Smooth muscle cell (in vitro differentiated cells): ENCODE measurements at regions not wholly inside any gene's neighbourhood (a gene's known extent, or its start where the extent isn't known, plus 50 kb on each side); places are given as distances from the start of the nearest gene placed in this dataset.

Source experiments
- DNase-seq: peaks from one replicate; lab custom pipeline; 2025; ENCODE audit not compliant: unreplicated experiment; lab: John Stamatoyannopoulos, UW
- H2AFZ ChIP-seq: fragments of 200-600 bp; sonication (generic); 2 replicates; pipeline ENCODE4 v1.6.0; 2016; ENCODE audit warnings: antibody characterized with exemption, low read depth, mild to moderate bottlenecking
- H3F3A ChIP-seq: fragments of 200-600 bp; sonication (generic); 2 replicates; pipeline ENCODE4 v1.6.0; 2017; ENCODE audit warnings: antibody characterized with exemption, low read depth
- H3K27ac ChIP-seq: fragments of 200-600 bp; sonication (generic); 2 replicates; pipeline ENCODE4 v1.5.1; 2016; ENCODE audit warnings: low read depth, mild to moderate bottlenecking
- H3K27me3 ChIP-seq: fragments of 200-600 bp; sonication (generic); 2 replicates; pipeline ENCODE4 v1.6.1; 2016; ENCODE audit warnings: low read depth, mild to moderate bottlenecking
- H3K36me3 ChIP-seq: fragments of 200-600 bp; sonication (generic); 2 replicates; pipeline ENCODE4 v1.5.1; 2016; ENCODE audit warnings: low read depth
- H3K4me1 ChIP-seq: fragments of 200-600 bp; sonication (generic); 2 replicates; pipeline ENCODE4 v1.5.1; 2016; ENCODE audit warnings: low read depth
- H3K4me2 ChIP-seq: fragments of 200-600 bp; sonication (generic); 2 replicates; pipeline ENCODE4 v1.6.0; 2016; ENCODE audit warnings: mild to moderate bottlenecking
- H3K4me3 ChIP-seq: fragments of 200-600 bp; sonication (generic); 2 replicates; pipeline ENCODE4 v1.5.1; 2016; ENCODE audit warnings: mild to moderate bottlenecking
- H3K79me2 ChIP-seq: fragments of 200-600 bp; sonication (generic); 2 replicates; pipeline ENCODE4 v1.6.0; 2016; ENCODE audit warnings: low read depth, mild to moderate bottlenecking
- H3K9ac ChIP-seq: fragments of 200-600 bp; sonication (generic); 2 replicates; pipeline ENCODE4 v1.6.0; 2016; ENCODE audit warnings: low read depth
- H3K9me3 ChIP-seq: fragments of 200-600 bp; sonication (generic); replicated peaks from 2 replicates; pipeline ENCODE4 v1.5.1; 2016; ENCODE audit warnings: low read depth
- H4K20me1 ChIP-seq: fragments of 200-600 bp; sonication (generic); 2 replicates; pipeline ENCODE4 v1.6.0; 2016; ENCODE audit warnings: low read depth
- CTCF ChIP-seq: fragments of 200-600 bp; sonication (generic); IDR thresholded peaks from 2 replicates; pipeline ENCODE4 v1.5.1; 2017; ENCODE audit warnings: borderline replicate concordance, mild to moderate bottlenecking, antibody characterized with exemption; ENCODE audit not compliant: insufficient read depth, poor library complexity, severe bottlenecking
- WGBS: methylation state at CpG from one replicate; pipeline ENCODE4 v1.1.7; 2016; ENCODE audit warnings: low lambda C conversion rate; 5-methylcytosine and 5-hydroxymethylcytosine counted together

GRCh38 chr16:79747688-79748087 is 147.2 kb upstream of the MAF start:
- 93% methylated on average over 6 of the region's 6 CpGs for WGBS
- H3F3A ChIP-seq, result no peaks in the 10 kb centered on the region

GRCh38 chr16:79740252-79740651 is 139.7 kb upstream of the MAF start:
- H3K27ac ChIP-seq, result no peak overlapping the region
- H3K36me3 ChIP-seq, result no peaks in the 10 kb centered on the region
- H3K4me3 ChIP-seq, result no peak overlapping the region
- H2AFZ ChIP-seq, result no peak overlapping the region
- no peak overlapping the region for H3K9ac ChIP-seq
- H3K4me1 ChIP-seq, result peaks cover 9% of the 10 kb centered on the region
- H3K27me3 ChIP-seq, result no peaks in the 10 kb centered on the region
- WGBS, result 93% methylated on average over 5 of the region's 5 CpGs
- no peaks in the 10 kb centered on the region for H3K79me2 ChIP-seq
- H4K20me1 ChIP-seq, result no peaks in the 10 kb centered on the region
- TF ChIP-seq CTCF, result no peak
- no peaks in the 10 kb centered on the region for H3F3A ChIP-seq
- no peak overlapping the region for H3K4me2 ChIP-seq
- DNase-seq, result no peak
- H3K9me3 ChIP-seq, result no peaks in the 10 kb centered on the region

More at GRCh38 chr16:79747688-79748087, 147.2 kb upstream of the MAF start:
- Histone ChIP-seq H3K36me3 (no peaks in the 10 kb centered on the region), H3K4me2 (no peak overlapping the region), H3K27me3 (no peaks in the 10 kb centered on the region), H4K20me1 (no peaks in the 10 kb centered on the region), H3K27ac (no peak overlapping the region), H3K9ac (no peak overlapping the region), H3K79me2 (no peaks in the 10 kb centered on the region), H3K4me1 (no peaks in the 10 kb centered on the region), H3K9me3 (no peaks in the 10 kb centered on the region), H2AFZ (no peak overlapping the region), H3K4me3 (no peak overlapping the region)
- no peak for DNase-seq
- no peak for TF ChIP-seq CTCF

GRCh38 chr16:79735271-79735670 is 134.7 kb upstream of the MAF start:
- H3K36me3 ChIP-seq, result no peaks in the 10 kb centered on the region
- no peak for DNase-seq
- no peaks in the 10 kb centered on the region for H3K79me2 ChIP-seq
- H3K4me3 ChIP-seq, result no peak overlapping the region
- H4K20me1 ChIP-seq, result no peaks in the 10 kb centered on the region
- no peak for TF ChIP-seq CTCF
- H3K27me3 ChIP-seq, result no peaks in the 10 kb centered on the region
- no peak overlapping the region for H3K4me2 ChIP-seq
- no peak overlapping the region for H3K27ac ChIP-seq
- H3K4me1 ChIP-seq, result peaks cover 9% of the 10 kb centered on the region
- H3K9me3 ChIP-seq, result no peaks in the 10 kb centered on the region
- H3F3A ChIP-seq, result no peaks in the 10 kb centered on the region
- no peak overlapping the region for H3K9ac ChIP-seq
- no peak overlapping the region for H2AFZ ChIP-seq

GRCh38 chr16:79734721-79735120 is 134.2 kb upstream of the MAF start:
- no peaks in the 10 kb centered on the region for H3K79me2 ChIP-seq
- H4K20me1 ChIP-seq, result no peaks in the 10 kb centered on the region
- no peak for DNase-seq
- WGBS, result 73% methylated on average over 2 of the region's 2 CpGs
- H3K9me3 ChIP-seq, result no peaks in the 10 kb centered on the region
- H3K27ac ChIP-seq, result no peak overlapping the region
- H3K36me3 ChIP-seq, result no peaks in the 10 kb centered on the region
- no peaks in the 10 kb centered on the region for H3F3A ChIP-seq
- no peak overlapping the region for H3K4me3 ChIP-seq
- no peak overlapping the region for H2AFZ ChIP-seq
- no peak for TF ChIP-seq CTCF
- no peak overlapping the region for H3K9ac ChIP-seq
- H3K4me1 ChIP-seq, result peaks cover 9% of the 10 kb centered on the region
- H3K27me3 ChIP-seq, result no peaks in the 10 kb centered on the region
- no peak overlapping the region for H3K4me2 ChIP-seq
